GM18867 (cell line): ENCODE measurements at regions not wholly inside any gene's neighbourhood (a gene's known extent, or its start where the extent isn't known, plus 50 kb on each side); places are given as distances from the start of the nearest gene placed in this dataset.
"Not testable (repeated sequence)": the region's sequence is repeated elsewhere in the genome, so short reads cannot be mapped to it uniquely, and the experiment has no call there.

ENCODE experiments used
- ATAC-seq: cut with Tn5 transposase; IDR thresholded peaks from one replicate; pipeline ENCODE4 v1.9.1; 2021; ENCODE audit warnings: mild to moderate bottlenecking, moderate library complexity; ENCODE audit not compliant: unreplicated experiment

DNA sequence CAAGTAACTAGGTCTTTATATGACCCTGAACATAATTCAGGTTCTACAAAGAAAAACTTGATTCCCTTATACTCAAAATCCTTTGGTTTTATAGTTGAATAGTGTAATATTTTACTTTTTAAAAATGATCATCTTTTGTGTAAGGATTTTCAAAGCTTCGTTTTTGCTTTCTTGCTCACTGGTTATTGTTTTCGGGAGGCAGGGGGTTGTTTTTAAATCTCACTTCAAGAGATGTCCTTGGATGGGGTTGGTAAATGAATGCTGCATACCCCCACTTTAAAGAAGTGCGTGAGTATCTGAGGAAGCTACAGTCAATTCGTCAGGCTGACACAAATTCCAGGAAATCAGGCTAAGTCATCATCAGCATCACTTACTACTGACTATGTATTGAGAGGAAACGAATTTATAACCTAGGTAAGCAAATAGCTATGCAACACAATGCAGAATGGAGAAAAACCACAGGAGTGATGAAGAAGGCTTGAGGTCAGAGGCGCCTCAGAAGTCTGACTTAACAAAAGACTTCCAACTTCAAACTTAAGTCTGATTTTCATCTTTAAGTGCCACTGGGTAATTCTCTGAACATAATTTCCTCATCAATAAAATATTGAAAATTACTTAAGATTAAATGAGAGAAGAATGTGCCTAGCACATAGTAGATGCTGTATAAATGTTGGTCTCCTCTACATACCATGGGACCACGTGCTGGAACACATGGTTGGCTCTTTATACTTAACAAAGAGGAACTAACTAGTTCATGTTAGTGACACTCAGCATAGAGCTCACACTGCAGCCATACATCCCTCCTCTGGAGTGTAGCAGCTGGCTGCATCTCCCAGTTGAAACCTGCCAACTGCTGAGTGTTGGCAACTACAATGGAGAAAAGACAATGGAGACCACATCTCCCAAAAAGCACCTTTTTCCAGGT, 106.0 kb upstream of the KIF2A start:
- ATAC-seq, result no peak

DNA sequence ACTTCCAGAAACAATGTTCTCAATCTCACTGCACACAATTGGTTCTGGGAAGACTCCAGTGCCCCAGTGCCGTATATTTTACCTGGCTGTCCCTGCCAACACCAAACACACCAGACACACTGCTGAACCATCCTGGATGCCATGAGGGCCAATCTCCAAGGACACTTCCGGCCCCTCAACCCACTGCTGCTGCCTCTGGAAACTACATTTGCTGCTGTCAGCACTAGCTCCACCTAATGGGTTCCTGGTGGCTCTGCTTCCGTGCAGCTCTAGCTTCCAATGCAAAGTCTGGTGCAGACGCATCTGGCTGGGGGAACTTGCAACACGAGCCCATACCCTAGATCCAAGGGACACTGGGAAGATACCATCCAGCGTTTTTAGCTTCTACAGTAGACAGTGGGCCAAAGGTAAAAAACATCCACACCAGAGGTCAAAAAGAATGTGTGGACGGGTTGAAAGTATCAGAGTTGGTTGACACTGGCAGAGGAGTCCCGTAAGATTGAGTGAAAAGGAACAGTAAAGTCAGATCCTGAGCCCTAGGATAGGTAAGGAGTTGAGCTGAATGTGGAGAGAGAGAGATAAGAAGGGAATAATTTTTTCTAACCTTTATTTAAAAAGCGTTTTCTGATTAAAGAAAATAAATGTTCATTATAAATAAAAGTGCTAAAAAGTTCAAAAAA, 99.7 kb upstream of the KIF2A start:
- ATAC-seq, result no peak

GRCh38 chr5:62208218-62208852, 97.7 kb upstream of the KIF2A start:
- no peak for ATAC-seq

DNA sequence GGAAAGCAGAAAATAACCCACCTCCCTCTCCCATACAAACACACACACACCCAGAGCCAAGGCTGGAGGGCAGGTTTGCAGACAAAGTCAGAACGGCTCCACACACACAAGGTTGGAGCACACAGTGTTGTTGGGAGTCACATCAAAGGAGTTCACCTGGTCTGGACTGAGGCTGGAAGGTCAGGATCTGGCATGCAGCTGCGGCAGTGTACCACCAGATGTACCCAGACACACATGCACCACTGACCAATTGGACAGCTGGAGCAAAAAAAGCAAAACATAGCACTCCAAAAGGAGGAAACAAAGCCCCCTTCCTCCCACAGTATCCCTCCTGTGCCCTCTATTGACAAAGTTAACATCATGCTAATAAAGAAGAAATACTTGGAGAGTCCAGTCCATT, 94.6 kb upstream of the KIF2A start:
- ATAC-seq, result no peak

DNA sequence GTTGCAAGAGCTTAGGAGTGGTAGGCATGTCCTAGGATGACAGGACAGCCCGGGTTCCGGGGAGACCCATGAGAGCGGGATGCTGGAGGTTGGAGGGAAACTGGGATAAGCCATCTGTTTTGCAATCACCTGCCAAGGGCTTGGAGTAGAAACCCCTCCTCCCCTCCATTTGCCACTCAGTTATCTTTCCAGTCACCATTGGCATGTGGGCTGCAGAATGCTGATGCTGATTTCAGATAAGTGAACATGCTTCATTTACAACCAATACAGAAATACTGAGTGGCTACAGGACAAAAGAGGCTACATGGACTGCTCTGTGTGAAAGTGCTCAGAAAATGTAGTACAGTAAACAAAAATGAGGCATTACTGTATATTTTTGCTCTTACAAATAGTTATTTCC, 93.4 kb upstream of the KIF2A start:
- no peak for ATAC-seq

DNA sequence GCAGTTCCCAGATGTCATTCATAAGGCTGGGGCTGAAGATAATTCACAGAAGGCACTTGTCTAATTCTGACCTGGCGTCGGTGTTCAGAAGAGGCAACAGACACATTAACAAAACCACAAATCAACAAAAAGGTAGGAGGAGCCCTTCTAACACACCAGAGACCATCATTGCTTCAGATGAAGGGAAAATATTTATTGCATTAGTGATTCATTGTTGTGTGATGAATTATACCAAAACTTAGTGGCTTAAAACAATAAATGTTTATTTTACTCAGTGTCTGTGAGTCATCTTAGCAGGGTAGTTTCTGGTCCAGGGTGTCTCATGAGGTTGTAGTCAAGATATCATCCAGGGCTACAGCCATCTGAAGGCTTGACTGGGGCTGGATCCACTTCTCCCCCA, 91.3 kb upstream of the KIF2A start:
- no peak for ATAC-seq

DNA sequence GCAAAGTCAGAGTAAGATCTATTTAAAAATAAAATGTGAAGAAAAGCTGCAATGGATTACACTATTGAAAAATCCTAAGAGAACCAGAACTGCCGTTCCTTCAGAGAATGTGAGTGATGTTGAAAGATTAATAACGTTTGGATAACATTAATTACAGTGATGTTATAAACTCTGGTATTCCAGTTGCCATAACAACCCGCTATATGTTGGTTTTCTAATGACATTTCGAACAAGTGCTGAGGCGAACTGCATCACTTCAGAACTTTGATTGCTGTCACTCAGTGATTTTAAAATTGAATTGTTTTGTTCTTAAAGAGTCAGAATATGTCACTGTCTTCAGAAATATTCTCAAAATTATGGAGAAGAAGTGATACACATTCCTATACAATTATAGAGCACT, 89.4 kb upstream of the KIF2A start:
- not testable (repeated sequence) for ATAC-seq

GRCh38 chr5:62217095-62217494, 88.9 kb upstream of the KIF2A start:
- not testable (repeated sequence) for ATAC-seq

- ATAC-seq, result not testable (repeated sequence)
Measured at GRCh38 chr5:62218860-62219259, 87.1 kb upstream of the KIF2A start.

- ATAC-seq, result not testable (repeated sequence)
Measured at GRCh38 chr5:62221881-62222280, 84.1 kb upstream of the KIF2A start.

DNA sequence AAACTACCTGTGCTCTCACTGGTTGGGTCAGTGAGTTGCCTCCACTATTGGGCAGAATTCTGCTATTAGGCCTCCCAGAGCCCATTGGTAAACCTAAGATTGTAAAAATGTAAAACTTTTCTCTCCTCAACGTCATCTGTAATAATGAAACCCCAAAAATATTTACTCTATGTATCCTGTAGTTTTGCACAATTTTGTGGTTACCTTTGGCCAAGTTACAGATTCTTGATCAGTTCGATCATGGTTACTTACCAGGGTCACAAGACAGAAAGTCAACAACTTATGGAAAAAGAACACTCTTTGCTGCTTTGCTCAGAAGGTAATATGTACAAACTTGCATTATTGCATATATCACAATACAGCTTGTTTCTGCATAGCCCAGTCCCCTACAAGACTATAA, 83.7 kb upstream of the KIF2A start:
- ATAC-seq, result not testable (repeated sequence)

DNA sequence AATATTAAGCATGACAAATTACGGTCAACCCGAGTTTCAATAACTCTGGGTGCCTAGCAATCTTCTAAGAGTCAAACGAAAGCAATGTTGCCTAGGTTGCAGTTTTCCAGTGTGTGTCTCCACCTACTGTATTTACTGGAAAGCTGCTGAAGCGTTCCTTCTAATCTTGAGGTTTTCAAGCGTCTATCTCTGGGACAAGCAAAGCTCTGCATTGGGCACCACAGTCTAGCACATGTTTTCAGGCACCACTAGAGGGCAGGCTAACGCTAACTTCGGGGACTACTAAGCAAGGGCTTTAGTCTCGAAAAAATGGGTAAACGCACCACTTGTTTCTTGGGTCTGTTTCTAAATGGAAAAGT, 82.7 kb upstream of the KIF2A start:
- peak; percentile 91 for ATAC-seq

- ATAC-seq, result not testable (repeated sequence)
Measured at GRCh38 chr5:62224987-62225601, 80.9 kb upstream of the KIF2A start.

DNA sequence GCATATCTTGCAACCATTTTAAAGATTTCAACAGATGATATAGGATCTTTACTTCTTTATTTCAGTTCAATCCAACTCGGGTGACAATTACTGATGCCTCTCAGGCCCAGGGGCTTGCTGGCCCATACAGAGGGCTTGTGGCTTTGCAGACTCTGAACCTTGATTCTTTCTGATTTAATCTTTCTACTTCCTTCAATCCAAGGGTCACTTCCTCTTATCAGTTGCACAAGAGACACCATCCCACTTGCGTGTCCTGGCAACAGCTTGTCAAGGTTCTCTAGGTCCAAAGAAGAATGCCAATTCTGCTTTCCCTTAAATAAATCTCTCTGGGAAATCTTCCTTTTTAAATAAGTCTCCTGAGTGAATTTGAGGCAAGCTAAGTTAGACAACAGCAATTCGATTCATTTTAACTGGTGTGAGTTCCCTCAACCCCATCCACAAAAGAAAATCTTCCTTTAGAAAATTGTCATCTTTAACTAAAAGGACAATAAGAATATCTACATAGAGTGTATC, 75.1 kb upstream of the KIF2A start:
- not testable (repeated sequence) for ATAC-seq

DNA sequence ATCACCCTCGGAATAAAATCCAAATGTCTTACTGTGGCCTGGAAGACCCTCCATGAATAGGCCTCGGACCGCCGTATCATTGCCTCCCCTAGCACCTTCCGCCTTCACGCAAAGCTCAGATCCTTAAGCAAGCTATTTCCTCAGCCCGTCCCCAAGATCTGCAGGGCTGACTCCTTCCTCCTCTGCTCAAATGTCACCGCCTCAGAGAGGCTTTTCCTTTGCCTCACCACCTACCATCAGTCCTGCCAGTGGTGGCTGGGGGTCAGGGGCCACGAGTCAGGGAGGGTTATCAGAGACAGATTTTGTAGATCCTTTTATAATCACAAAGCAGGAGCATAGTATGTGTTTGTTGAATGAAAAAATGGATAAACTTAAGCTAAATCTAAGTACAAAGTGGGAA, 74.4 kb upstream of the KIF2A start:
- ATAC-seq, result no peak

- not testable (repeated sequence) for ATAC-seq
Measured at GRCh38 chr5:62232218-62232617, 73.8 kb upstream of the KIF2A start.

DNA sequence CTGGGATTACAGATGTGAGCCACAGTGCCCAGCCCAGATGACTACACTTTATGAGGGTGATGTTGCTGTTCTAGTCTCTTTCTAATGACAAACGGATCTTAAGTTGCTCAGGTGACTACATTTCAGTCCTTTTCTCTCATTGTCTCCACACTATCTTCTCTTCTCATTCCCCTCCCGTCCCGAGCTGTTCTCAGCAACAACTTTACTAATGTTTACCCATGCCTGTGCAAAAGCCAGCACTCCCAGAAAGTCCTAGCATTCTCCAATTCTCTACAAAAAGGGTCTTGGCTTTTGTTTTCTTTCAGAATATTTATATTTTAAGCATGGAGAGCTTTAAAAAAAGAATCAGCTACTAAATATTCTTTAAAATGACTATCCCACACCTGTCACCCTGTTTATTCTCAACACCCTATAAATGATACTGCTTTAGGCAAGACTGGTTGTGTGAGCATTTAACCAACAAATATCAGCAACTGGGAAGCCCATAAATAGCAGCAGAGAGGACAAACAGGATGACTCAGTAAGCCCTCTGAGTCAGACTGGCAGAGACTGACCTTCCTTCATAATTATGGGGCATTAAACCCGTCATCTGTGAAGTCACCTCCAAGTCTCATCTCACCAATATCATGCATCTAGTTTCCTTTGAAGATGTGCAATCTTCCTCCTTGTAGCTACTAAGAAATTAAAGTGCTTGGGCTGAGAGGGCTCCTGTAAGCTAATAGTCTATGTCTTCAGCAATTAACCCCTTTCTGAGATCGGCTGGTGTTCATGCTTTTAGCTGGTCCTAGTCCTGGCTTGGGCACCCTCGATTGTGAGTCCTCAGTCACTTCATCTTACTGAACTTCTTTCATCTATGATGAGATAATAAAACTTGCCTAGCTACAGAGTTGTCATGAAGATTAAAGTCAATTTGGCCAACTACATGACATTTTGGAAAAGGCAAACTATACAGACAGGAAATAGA, 72.6 kb upstream of the KIF2A start:
- ATAC-seq, result peak; percentile 61

GRCh38 chr5:62236593-62236992, 69.4 kb upstream of the KIF2A start:
- ATAC-seq, result peak; percentile 79

GRCh38 chr5:62237944-62238343, 68.1 kb upstream of the KIF2A start:
- not testable (repeated sequence) for ATAC-seq

GRCh38 chr5:62238584-62238983, 67.4 kb upstream of the KIF2A start:
- not testable (repeated sequence) for ATAC-seq
